OCI-LY7 (cell line): ENCODE measurements at regions not wholly inside any gene's neighbourhood (a gene's known extent, or its start where the extent isn't known, plus 50 kb on each side); places are given as distances from the start of the nearest gene placed in this dataset.

Source experiments
- BruUV-seq: library from RNA; stranded (reverse); fragments of 400-500 nt; replicated peaks from 2 replicates; lab custom pipeline; 2021; lab: Mats Ljungman, UMichigan
- CTCF ChIA-PET: fragments of 300-600 bp; sonication (Branson Sonifier 250); formaldehyde crosslinking; loops from one replicate; lab custom pipeline; 2022; ENCODE audit warnings: antibody characterized with exemption; ENCODE audit not compliant: unreplicated experiment; lab: Charles Lee
- POLR2A ChIA-PET: fragments of 300-600 bp; sonication (Branson Sonifier 250); formaldehyde crosslinking; loops from one replicate; lab custom pipeline; 2022; ENCODE audit warnings: antibody characterized with exemption; lab: Charles Lee
- DNase-seq: peaks from one replicate; pipeline ENCODE4 v3.0.0-alpha.2; 2015; ENCODE audit warnings: low spot score
- H2AFZ ChIP-seq: fragments of 200-600 bp; sonication (generic), shearing (Covaris generic); 2 replicates; pipeline ENCODE4 v1.6.1; 2014; ENCODE audit warnings: mild to moderate bottlenecking, antibody characterized with exemption, low read length, moderate library complexity
- H3K27ac ChIP-seq: fragments of 200-600 bp; sonication (generic); 2 replicates; pipeline ENCODE4 v1.5.1; 2014; ENCODE audit warnings: mixed run types, low read depth, mild to moderate bottlenecking, moderate library complexity, low read length, inconsistent platforms; ENCODE audit not compliant: poor library complexity, severe bottlenecking
- H3K36me3 ChIP-seq: fragments of 200-600 bp; sonication (generic); 2 replicates; pipeline ENCODE4 v1.6.1; 2014; ENCODE audit warnings: mild to moderate bottlenecking, antibody characterized with exemption, low read length, moderate library complexity, mixed read lengths; ENCODE audit not compliant: insufficient read depth
- H3K4me1 ChIP-seq: fragments of 200-600 bp; sonication (generic); 2 replicates; pipeline ENCODE4 v1.5.1; 2014; ENCODE audit warnings: mild to moderate bottlenecking, low read length; ENCODE audit not compliant: insufficient read depth, poor library complexity, severe bottlenecking
- H3K4me2 ChIP-seq: fragments of 200-600 bp; sonication (generic); 2 replicates; pipeline ENCODE4 v1.6.1; 2014; ENCODE audit warnings: mild to moderate bottlenecking, low read length
- H3K4me3 ChIP-seq: fragments of 200-600 bp; sonication (generic); 2 replicates; pipeline ENCODE4 v1.5.1; 2014; ENCODE audit warnings: mild to moderate bottlenecking, low read depth, low read length; ENCODE audit not compliant: poor library complexity, severe bottlenecking
- H3K79me2 ChIP-seq: fragments of 200-600 bp; sonication (generic); 2 replicates; pipeline ENCODE4 v1.6.1; 2016; ENCODE audit warnings: low read depth, mild to moderate bottlenecking, low read length, moderate library complexity, mixed read lengths; ENCODE audit not compliant: insufficient read depth
- H3K9me2 ChIP-seq: fragments of 200-600 bp; sonication (generic); 2 replicates; pipeline ENCODE4 v1.6.1; 2016; ENCODE audit warnings: mild to moderate bottlenecking, low read length, mixed read lengths; ENCODE audit not compliant: insufficient read depth
- H3K9me3 ChIP-seq: fragments of 200-600 bp; sonication (generic); 2 replicates; pipeline ENCODE4 v1.6.1; 2014; ENCODE audit warnings: mild to moderate bottlenecking, mixed run types, low read length, mixed read lengths
- H4K20me1 ChIP-seq: fragments of 200-600 bp; sonication (generic); 2 replicates; pipeline ENCODE4 v1.6.1; 2014; ENCODE audit warnings: mild to moderate bottlenecking, antibody characterized with exemption, low read length, moderate library complexity, mixed read lengths; ENCODE audit not compliant: insufficient read depth
- EZH2phosphoT487 ChIP-seq: fragments of 200-600 bp; sonication (generic); IDR thresholded peaks from 2 replicates; pipeline ENCODE4 v1.6.1; 2018; ENCODE audit warnings: low read depth, borderline replicate concordance, mild to moderate bottlenecking, mixed run types, antibody characterized with exemption, low read length, moderate library complexity, mixed read lengths
- intact Hi-C: fragments of 100-400 bp; cut with micrococcal nuclease; formaldehyde crosslinking; loops from one replicate; pipeline ENCODE4 v1.10.0; 2022; ENCODE audit not compliant: unreplicated experiment
- TF ChIP-seq, protein P1 (sequence below): fragments of 200-600 bp; sonication (generic); conservative IDR thresholded peaks from 2 replicates; pipeline ENCODE4 v1.5.1; 2014; ENCODE audit warnings: mild to moderate bottlenecking, antibody characterized with exemption, low read length, moderate library complexity, mixed read lengths

DNA sequence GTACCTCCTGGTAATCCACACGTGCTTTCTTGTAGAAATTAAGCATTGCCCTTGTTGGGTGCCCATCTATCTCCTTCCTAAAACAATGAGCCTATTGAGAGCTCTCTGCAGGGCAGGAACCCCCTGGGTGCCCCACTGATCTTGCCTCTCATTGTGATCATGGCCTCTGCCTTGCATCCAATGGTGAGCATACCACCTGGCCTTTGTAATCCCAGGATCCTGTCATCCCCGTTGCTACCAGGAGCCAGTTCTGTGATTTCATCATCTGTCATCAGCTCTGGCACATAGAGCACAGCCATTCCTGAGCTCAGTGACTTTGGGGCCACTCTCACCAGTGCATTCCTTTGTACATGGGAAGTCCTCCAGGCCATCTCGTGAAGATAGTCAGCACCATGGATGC is 381.0 kb upstream of the ID2 start:
- TF ChIP-seq EZH2phosphoT487, result no peak
- TF ChIP-seq, protein P1, sequence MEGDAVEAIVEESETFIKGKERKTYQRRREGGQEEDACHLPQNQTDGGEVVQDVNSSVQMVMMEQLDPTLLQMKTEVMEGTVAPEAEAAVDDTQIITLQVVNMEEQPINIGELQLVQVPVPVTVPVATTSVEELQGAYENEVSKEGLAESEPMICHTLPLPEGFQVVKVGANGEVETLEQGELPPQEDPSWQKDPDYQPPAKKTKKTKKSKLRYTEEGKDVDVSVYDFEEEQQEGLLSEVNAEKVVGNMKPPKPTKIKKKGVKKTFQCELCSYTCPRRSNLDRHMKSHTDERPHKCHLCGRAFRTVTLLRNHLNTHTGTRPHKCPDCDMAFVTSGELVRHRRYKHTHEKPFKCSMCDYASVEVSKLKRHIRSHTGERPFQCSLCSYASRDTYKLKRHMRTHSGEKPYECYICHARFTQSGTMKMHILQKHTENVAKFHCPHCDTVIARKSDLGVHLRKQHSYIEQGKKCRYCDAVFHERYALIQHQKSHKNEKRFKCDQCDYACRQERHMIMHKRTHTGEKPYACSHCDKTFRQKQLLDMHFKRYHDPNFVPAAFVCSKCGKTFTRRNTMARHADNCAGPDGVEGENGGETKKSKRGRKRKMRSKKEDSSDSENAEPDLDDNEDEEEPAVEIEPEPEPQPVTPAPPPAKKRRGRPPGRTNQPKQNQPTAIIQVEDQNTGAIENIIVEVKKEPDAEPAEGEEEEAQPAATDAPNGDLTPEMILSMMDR, result no peak
- Histone ChIP-seq H3K27ac (peak overlapping the region; percentile 76), H3K79me2 (no peaks in the 10 kb centered on the region)

GRCh38 chr2:8303322-8303832 is 378.5 kb upstream of the ID2 start:
- Histone ChIP-seq H3K9me2 (no peaks in the 10 kb centered on the region), H3K79me2 (no peaks in the 10 kb centered on the region), H3K4me3 (peak overlapping the region; percentile 36), H3K9me3 (no peaks in the 10 kb centered on the region), H3K4me2 (peak overlapping the region; percentile 85), H3K36me3 (peaks cover 3% of the 10 kb centered on the region; the same call in 1 of the 2 replicates), H4K20me1 (no peaks in the 10 kb centered on the region), H3K4me1 (peaks cover 71% of the 10 kb centered on the region), H3K27ac (peak overlapping the region; percentile 76), H2AFZ (peak overlapping the region; percentile 70)
- BruUV-seq, result no TSS peak
- CTCF ChIA-PET, result interaction anchor here (0.6 to 1.0 kb wide), 2 partner anchors 10 to 137 kb away, joined by 3 to 4 read pairs; no protein-coding TSS in a partner anchor
- intact Hi-C loops, result loop anchor here (1.0 to 2.0 kb wide), 5 partner anchors 9 to 381 kb away; no protein-coding TSS in a partner anchor
- POLR2A ChIA-PET, result interaction anchor here (0.6 to 0.9 kb wide), 4 partner anchors 11 to 414 kb away, joined by 3 to 11 read pairs (median 4); no protein-coding TSS in a partner anchor
- TF ChIP-seq, protein P1, result peak; percentile 70
- TF ChIP-seq EZH2phosphoT487, result no peak
- peak; percentile 96 for DNase-seq

More for the DNA sequence above, 381.0 kb upstream of the ID2 start:
- Histone ChIP-seq H4K20me1 (no peaks in the 10 kb centered on the region), H3K4me2 (0 out of 2 replicates have a peak overlapping the region, but pooled peaks have one; percentile 85), H3K4me3 (no peak overlapping the region), H3K4me1 (peaks cover 65% of the 10 kb centered on the region), H2AFZ (no peak overlapping the region), H3K36me3 (peaks cover 3% of the 10 kb centered on the region; the same call in 1 of the 2 replicates), H3K9me2 (no peaks in the 10 kb centered on the region), H3K9me3 (no peaks in the 10 kb centered on the region)
- BruUV-seq, result no TSS peak
- POLR2A ChIA-PET, result interaction anchor here (0.7 to 3.3 kb wide), 11 partner anchors 8 to 381 kb away, joined by 3 to 10 read pairs (median 4); partner anchors contain the start of gene ID2
- CTCF ChIA-PET, result interaction anchor here (0.6 to 1.3 kb wide), 6 partner anchors 8 to 273 kb away, joined by 3 to 4 read pairs (median 3); no protein-coding TSS in a partner anchor
- intact Hi-C loops, result no loop called here
- DNase-seq, result no peak
